ENCODE measurements at regions not wholly inside any gene's neighbourhood (a gene's known extent, or its start where the extent isn't known, plus 50 kb on each side); places are given as distances from the start of the nearest gene placed in this dataset.

DNA sequence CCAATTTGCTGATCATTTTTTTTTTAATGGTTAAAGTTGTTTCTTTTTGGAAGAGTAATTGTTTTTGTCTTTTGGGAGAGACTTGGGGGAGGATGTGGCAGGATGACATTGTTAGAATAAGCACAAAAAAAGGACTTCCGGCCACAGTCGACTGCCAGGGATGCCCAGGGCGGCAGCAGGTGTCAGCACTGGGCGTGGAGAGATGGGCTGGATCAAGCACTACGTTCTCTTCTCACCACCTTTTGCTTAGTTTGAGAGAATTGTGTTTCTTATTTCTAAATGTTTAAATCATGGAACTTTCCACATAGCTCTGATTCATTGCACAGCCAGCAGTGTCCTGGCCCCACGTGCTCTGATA lies 104.6 kb upstream of the FRMD1 start:
- Histone ChIP-seq H3K9ac (ENCODE audit: low read length) (no peak overlapping the region), H3K4me2 (ENCODE audit: low read depth, low read length) (no peak overlapping the region), H3F3A (ENCODE audit: insufficient read depth, low read length) (peaks cover 3% of the 10 kb centered on the region; the same call in 1 of the 2 replicates), H3K36me3 (replicated peaks; ENCODE audit: insufficient read depth, low read length) (no peaks in the 10 kb centered on the region), H3K79me2 (ENCODE audit: low read length) (no peaks in the 10 kb centered on the region), H4K20me1 (ENCODE audit: insufficient read depth, low read length) (no peaks in the 10 kb centered on the region), H3K27ac (ENCODE audit: low read length) (peak overlapping the region; percentile 59; the same call in 1 of the 2 replicates), H3K9me2 (replicated peaks; ENCODE audit: insufficient read depth, low read length) (no peaks in the 10 kb centered on the region), H3K4me3 (ENCODE audit: low read length) (no peak overlapping the region), H2AFZ (ENCODE audit: low read length) (no peak overlapping the region), H3K4me1 (ENCODE audit: low read length) (peaks cover 23% of the 10 kb centered on the region), H3K9me3 (replicated peaks; ENCODE audit: insufficient read depth, low read length) (no peaks in the 10 kb centered on the region), H3K27me3 (replicated peaks; ENCODE audit: insufficient read depth, low read length) (no peaks in the 10 kb centered on the region)
- peak; percentile 50 for DNase-seq
- TF ChIP-seq, protein P1, sequence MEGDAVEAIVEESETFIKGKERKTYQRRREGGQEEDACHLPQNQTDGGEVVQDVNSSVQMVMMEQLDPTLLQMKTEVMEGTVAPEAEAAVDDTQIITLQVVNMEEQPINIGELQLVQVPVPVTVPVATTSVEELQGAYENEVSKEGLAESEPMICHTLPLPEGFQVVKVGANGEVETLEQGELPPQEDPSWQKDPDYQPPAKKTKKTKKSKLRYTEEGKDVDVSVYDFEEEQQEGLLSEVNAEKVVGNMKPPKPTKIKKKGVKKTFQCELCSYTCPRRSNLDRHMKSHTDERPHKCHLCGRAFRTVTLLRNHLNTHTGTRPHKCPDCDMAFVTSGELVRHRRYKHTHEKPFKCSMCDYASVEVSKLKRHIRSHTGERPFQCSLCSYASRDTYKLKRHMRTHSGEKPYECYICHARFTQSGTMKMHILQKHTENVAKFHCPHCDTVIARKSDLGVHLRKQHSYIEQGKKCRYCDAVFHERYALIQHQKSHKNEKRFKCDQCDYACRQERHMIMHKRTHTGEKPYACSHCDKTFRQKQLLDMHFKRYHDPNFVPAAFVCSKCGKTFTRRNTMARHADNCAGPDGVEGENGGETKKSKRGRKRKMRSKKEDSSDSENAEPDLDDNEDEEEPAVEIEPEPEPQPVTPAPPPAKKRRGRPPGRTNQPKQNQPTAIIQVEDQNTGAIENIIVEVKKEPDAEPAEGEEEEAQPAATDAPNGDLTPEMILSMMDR (IDR thresholded peaks at IDR 0.05; ENCODE audit: low read length): no peak
- TF ChIP-seq EZH2 (optimal IDR thresholded peaks at IDR 0.05; ENCODE audit: low read depth, low read length) (no peak), EZH2phosphoT487 (IDR thresholded peaks at IDR 0.05; ENCODE audit: low read length) (no peak)

DNA sequence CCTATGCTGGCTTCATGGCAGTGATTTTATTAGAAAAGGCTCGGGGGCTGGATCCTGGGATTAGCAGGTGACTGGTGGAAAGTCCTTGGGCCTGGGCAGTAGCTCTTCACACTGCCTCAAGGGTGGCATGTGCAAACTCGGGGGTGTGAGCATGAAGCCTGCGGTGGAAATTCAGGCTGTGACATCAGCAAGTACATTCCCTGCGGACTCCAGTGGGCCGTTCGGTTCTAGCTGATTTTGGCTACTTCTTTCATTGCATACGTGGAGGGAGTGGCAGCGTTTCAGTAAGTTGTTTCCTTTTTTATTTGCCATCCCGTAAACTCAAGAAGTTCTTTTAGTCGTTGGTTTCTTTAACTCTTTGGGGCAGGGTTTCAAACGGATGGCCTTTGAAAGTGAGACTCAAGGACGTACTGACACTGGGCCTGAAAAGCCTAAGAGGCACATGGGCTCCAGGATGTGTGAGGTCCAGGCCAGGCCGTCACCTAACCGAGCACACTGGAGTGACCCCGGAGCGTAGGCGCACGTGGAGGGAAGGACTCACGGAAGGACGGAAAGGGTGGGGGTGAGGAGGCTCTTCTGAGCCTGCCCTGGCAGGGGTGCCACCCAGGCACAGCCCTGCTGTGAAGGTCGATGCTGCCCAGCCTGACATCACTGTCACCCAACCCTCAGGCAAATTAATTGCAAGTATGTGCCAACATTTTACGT lies 104.0 kb upstream of the FRMD1 start:
- no peaks in the 10 kb centered on the region for H3K9me2 ChIP-seq (replicated peaks; ENCODE audit: insufficient read depth, low read length)
- H3K79me2 ChIP-seq (ENCODE audit: low read length): no peaks in the 10 kb centered on the region

DNA sequence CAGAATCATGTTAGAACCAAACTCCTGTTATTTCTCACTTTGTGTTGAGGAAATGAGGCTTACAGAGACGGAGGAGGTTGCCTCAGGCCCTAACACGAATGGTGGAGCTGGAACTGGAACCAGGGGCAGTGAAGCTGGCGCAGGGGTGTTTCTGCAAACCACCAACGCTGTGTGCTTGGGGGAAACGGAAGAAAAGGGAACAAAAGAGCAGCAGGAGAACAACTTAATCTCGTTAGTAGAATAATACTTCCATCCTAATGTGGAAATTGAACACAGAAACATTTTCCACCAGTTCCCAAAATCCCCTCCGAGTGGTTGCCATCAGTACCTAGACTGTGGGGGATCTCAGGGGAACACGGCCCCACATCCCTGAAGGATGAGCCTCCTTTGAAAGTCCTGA lies 103.4 kb upstream of the FRMD1 start:
- Histone ChIP-seq H3K27ac (ENCODE audit: low read length) (no peak overlapping the region), H3K27me3 (replicated peaks; ENCODE audit: insufficient read depth, low read length) (no peaks in the 10 kb centered on the region), H2AFZ (ENCODE audit: low read length) (no peak overlapping the region), H3K79me2 (ENCODE audit: low read length) (no peaks in the 10 kb centered on the region), H3K4me1 (ENCODE audit: low read length) (peaks cover 23% of the 10 kb centered on the region), H3K4me2 (ENCODE audit: low read depth, low read length) (no peak overlapping the region), H3K9ac (ENCODE audit: low read length) (no peak overlapping the region), H3K9me2 (replicated peaks; ENCODE audit: insufficient read depth, low read length) (no peaks in the 10 kb centered on the region), H3F3A (ENCODE audit: insufficient read depth, low read length) (peaks cover 3% of the 10 kb centered on the region; the same call in 1 of the 2 replicates), H4K20me1 (ENCODE audit: insufficient read depth, low read length) (no peaks in the 10 kb centered on the region), H3K9me3 (replicated peaks; ENCODE audit: insufficient read depth, low read length) (no peaks in the 10 kb centered on the region), H3K36me3 (replicated peaks; ENCODE audit: insufficient read depth, low read length) (no peaks in the 10 kb centered on the region), H3K4me3 (ENCODE audit: low read length) (no peak overlapping the region)
- DNase-seq: no peak
- TF ChIP-seq EZH2 (optimal IDR thresholded peaks at IDR 0.05; ENCODE audit: low read depth, low read length): no peak
- TF ChIP-seq, protein P1 (IDR thresholded peaks at IDR 0.05; ENCODE audit: low read length): no peak
- TF ChIP-seq EZH2phosphoT487 (IDR thresholded peaks at IDR 0.05; ENCODE audit: low read length): no peak

More for the DNA sequence above, 104.0 kb upstream of the FRMD1 start:
- H4K20me1 ChIP-seq (ENCODE audit: insufficient read depth, low read length): no peaks in the 10 kb centered on the region
- no peak overlapping the region for H3K9ac ChIP-seq (ENCODE audit: low read length)
- no peaks in the 10 kb centered on the region for H3K36me3 ChIP-seq (replicated peaks; ENCODE audit: insufficient read depth, low read length)
- peaks cover 3% of the 10 kb centered on the region; the same call in 1 of the 2 replicates for H3F3A ChIP-seq (ENCODE audit: insufficient read depth, low read length)
- peaks cover 23% of the 10 kb centered on the region for H3K4me1 ChIP-seq (ENCODE audit: low read length)
- no peak for DNase-seq
- no peaks in the 10 kb centered on the region for H3K27me3 ChIP-seq (replicated peaks; ENCODE audit: insufficient read depth, low read length)
- no peaks in the 10 kb centered on the region for H3K9me3 ChIP-seq (replicated peaks; ENCODE audit: insufficient read depth, low read length)
- TF ChIP-seq EZH2phosphoT487 (IDR thresholded peaks at IDR 0.05; ENCODE audit: low read length) (no peak), EZH2 (optimal IDR thresholded peaks at IDR 0.05; ENCODE audit: low read depth, low read length) (no peak)
- TF ChIP-seq, protein P1 (IDR thresholded peaks at IDR 0.05; ENCODE audit: low read length): no peak
- no peak overlapping the region for H3K4me2 ChIP-seq (ENCODE audit: low read depth, low read length)
- H2AFZ ChIP-seq (ENCODE audit: low read length): no peak overlapping the region
- peak overlapping the region; percentile 59; the same call in 1 of the 2 replicates for H3K27ac ChIP-seq (ENCODE audit: low read length)
- no peak overlapping the region for H3K4me3 ChIP-seq (ENCODE audit: low read length)
